ENCODE measurements at regions not wholly inside any gene's neighbourhood (a gene's known extent, or its start where the extent isn't known, plus 50 kb on each side); places are given as distances from the start of the nearest gene placed in this dataset.

DNA sequence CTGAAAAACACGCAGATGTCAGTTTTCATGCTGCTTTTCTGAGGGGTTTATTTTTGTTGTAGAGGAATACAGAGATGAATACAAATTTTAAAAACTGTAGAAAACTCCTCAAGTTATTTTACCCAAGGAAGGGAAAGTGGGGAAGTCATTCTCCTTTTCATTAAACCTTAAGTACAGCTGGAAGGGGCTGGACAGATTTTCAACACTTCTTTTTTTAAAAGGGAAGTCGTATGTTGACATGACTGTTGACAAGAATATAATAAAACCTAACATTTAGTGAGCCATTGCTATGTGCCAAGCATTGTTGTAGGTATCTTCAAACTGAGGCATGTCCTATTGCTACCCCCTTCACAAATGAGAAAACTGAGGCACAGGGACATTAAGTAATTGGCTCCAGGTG, 235.7 kb upstream of the ELL2 start:
- TF ChIP-seq, protein P1, sequence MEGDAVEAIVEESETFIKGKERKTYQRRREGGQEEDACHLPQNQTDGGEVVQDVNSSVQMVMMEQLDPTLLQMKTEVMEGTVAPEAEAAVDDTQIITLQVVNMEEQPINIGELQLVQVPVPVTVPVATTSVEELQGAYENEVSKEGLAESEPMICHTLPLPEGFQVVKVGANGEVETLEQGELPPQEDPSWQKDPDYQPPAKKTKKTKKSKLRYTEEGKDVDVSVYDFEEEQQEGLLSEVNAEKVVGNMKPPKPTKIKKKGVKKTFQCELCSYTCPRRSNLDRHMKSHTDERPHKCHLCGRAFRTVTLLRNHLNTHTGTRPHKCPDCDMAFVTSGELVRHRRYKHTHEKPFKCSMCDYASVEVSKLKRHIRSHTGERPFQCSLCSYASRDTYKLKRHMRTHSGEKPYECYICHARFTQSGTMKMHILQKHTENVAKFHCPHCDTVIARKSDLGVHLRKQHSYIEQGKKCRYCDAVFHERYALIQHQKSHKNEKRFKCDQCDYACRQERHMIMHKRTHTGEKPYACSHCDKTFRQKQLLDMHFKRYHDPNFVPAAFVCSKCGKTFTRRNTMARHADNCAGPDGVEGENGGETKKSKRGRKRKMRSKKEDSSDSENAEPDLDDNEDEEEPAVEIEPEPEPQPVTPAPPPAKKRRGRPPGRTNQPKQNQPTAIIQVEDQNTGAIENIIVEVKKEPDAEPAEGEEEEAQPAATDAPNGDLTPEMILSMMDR (IDR thresholded peaks at IDR 0.05 in 2 of 3, conservative IDR thresholded peaks at IDR 0.05 in 1 of 3; ENCODE audit: control insufficient read depth in 2 of 3, extremely low read depth in 1 of 3, insufficient read depth in 1 of 3, low read depth in 3 of 3, low read length in 3 of 3), result no peak
- no peak for TF ChIP-seq GABPA (IDR thresholded peaks at IDR 0.05; ENCODE audit: low read depth)
- TF ChIP-seq CREB1 (IDR thresholded peaks at IDR 0.05; ENCODE audit: low read depth), result no peak
- no peak for TF ChIP-seq E2F4 (IDR thresholded peaks at IDR 0.05; ENCODE audit: low read depth, low read length)
- TF ChIP-seq CHD2 (IDR thresholded peaks at IDR 0.05; ENCODE audit: borderline replicate concordance, low read depth, low read length), result no peak
- TF ChIP-seq IKZF1 (conservative IDR thresholded peaks at IDR 0.05), result no peak
- TF ChIP-seq JUNB (IDR thresholded peaks at IDR 0.05), result no peak
- no peak for TF ChIP-seq TCF7 (IDR thresholded peaks at IDR 0.05; ENCODE audit: borderline replicate concordance)
- TF ChIP-seq EP300 (IDR thresholded peaks at IDR 0.05; ENCODE audit: borderline replicate concordance in 1 of 2, control insufficient read depth in 1 of 2, low read depth in 2 of 2, low read length in 2 of 2), result no peak
- no peak for TF ChIP-seq FOXM1 (IDR thresholded peaks at IDR 0.05; ENCODE audit: low read depth, low read length)
- no peak for TF ChIP-seq YY1 (IDR thresholded peaks at IDR 0.05; ENCODE audit: low read depth, low read length)
- TF ChIP-seq USF2 (IDR thresholded peaks at IDR 0.05; ENCODE audit: borderline replicate concordance, low read depth, low read length), result no peak
